ENCODE measurements at regions not wholly inside any gene's neighbourhood (a gene's known extent, or its start where the extent isn't known, plus 50 kb on each side); places are given as distances from the start of the nearest gene placed in this dataset.

DNA sequence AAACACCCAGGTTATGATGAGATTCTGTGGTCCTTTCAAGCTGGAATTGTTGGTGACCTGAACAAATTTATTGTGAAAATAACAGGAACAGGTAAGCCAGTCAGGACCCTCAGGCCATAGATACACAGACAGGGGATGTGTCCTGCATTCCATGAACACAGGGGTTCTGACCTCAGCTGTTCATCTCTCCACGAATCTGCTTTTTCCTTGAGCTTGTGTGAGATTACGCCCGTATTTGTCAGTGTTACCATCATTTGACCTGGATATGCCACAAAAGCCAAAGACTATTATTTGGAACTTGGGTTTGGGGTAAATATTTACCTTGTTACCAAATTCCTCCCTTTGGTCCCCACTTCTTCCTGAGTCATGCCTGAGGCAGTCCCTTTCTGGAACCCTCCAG, 288.9 kb downstream of the PREX1 start:
- ATAC-seq (no peak), DNase-seq (no peak)
- Histone ChIP-seq H3K36me3 (no peaks in the 10 kb centered on the region), H3K27ac (no peak overlapping the region), H3K9me3 (no peaks in the 10 kb centered on the region), H3K4me3 (no peak overlapping the region), H3K27me3 (peaks cover 0 to 41% of the 10 kb centered on the region in 2 donors), H3K4me1 (no peaks in the 10 kb centered on the region)
- TF ChIP-seq, protein P1, sequence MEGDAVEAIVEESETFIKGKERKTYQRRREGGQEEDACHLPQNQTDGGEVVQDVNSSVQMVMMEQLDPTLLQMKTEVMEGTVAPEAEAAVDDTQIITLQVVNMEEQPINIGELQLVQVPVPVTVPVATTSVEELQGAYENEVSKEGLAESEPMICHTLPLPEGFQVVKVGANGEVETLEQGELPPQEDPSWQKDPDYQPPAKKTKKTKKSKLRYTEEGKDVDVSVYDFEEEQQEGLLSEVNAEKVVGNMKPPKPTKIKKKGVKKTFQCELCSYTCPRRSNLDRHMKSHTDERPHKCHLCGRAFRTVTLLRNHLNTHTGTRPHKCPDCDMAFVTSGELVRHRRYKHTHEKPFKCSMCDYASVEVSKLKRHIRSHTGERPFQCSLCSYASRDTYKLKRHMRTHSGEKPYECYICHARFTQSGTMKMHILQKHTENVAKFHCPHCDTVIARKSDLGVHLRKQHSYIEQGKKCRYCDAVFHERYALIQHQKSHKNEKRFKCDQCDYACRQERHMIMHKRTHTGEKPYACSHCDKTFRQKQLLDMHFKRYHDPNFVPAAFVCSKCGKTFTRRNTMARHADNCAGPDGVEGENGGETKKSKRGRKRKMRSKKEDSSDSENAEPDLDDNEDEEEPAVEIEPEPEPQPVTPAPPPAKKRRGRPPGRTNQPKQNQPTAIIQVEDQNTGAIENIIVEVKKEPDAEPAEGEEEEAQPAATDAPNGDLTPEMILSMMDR (IDR thresholded peaks at IDR 0.05): no peak
- intact Hi-C loops (cut with DNase I): no loop called here

GRCh38 chr20:48538058-48538825, 289.6 kb downstream of the PREX1 start:
- ATAC-seq: peak; percentile 71
- TF ChIP-seq, protein P1 (IDR thresholded peaks at IDR 0.05): no peak
- DNase-seq: peak in 2 of 4 donors; percentile 10 to 44
- Histone ChIP-seq H3K4me1 (no peaks in the 10 kb centered on the region), H3K27me3 (peaks cover 0 to 38% of the 10 kb centered on the region in 2 donors), H3K4me3 (no peak overlapping the region), H3K9me3 (no peaks in the 10 kb centered on the region), H3K36me3 (no peaks in the 10 kb centered on the region), H3K27ac (no peak overlapping the region)
- intact Hi-C loops (cut with DNase I): no loop called here

DNA sequence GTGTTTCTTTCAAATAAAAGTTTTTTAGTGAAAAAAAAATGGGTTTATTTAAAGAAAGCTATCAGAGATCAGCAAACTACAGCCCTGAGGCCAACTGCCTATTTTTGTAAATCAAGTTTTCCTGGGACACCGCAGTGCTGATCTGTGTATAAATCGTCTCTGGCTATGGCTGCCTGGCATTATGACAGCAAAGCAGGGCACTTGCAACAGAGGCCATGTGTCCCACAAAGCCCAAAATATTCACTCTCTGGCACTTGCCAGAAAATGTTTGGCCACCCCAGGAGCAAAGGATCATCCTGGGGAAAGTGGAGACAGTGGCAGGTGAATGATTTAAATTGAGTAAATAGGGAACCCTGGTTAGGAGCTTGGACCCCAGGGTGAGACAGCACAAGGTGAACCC, 291.6 kb downstream of the PREX1 start:
- TF ChIP-seq, protein P1 (IDR thresholded peaks at IDR 0.05): no peak
- ATAC-seq (no peak), DNase-seq (no peak)
- H3K9me3 ChIP-seq: no peaks in the 10 kb centered on the region
- H3K4me3 ChIP-seq: no peak overlapping the region
- intact Hi-C loops (cut with DNase I): no loop called here
- H3K4me1 ChIP-seq: no peaks in the 10 kb centered on the region
- no peaks in the 10 kb centered on the region for H3K36me3 ChIP-seq
- H3K27me3 ChIP-seq: peaks cover 0 to 28% of the 10 kb centered on the region in 2 donors
- no peak overlapping the region for H3K27ac ChIP-seq

- DNase-seq (no peak), ATAC-seq (no peak)
- Histone ChIP-seq H3K4me3 (no peak overlapping the region), H3K9me3 (no peaks in the 10 kb centered on the region), H3K4me1 (no peaks in the 10 kb centered on the region), H3K27ac (no peak overlapping the region), H3K36me3 (no peaks in the 10 kb centered on the region), H3K27me3 (peaks cover 0 to 24% of the 10 kb centered on the region in 2 donors)
- intact Hi-C loops (cut with DNase I): no loop called here
- TF ChIP-seq, protein P1 (IDR thresholded peaks at IDR 0.05): no peak
Measured at GRCh38 chr20:48535556-48535955, 292.2 kb downstream of the PREX1 start.

GRCh38 chr20:48532028-48532427, 295.8 kb downstream of the PREX1 start:
- Histone ChIP-seq H3K9me3 (no peaks in the 10 kb centered on the region), H3K4me1 (no peaks in the 10 kb centered on the region), H3K27me3 (peaks cover 0 to 37% of the 10 kb centered on the region in 2 donors), H3K27ac (no peak overlapping the region), H3K36me3 (no peaks in the 10 kb centered on the region), H3K4me3 (no peak overlapping the region)
- intact Hi-C loops (cut with DNase I): no loop called here
- no peak for DNase-seq
- no peak for ATAC-seq
- TF ChIP-seq, protein P1 (IDR thresholded peaks at IDR 0.05): no peak
